ENCODE measurements at regions not wholly inside any gene's neighbourhood (a gene's known extent, or its start where the extent isn't known, plus 50 kb on each side); places are given as distances from the start of the nearest gene placed in this dataset.

GRCh38 chr13:76798037-76798436 lies 88.2 kb downstream of the KCTD12 start:
- TF ChIP-seq, protein P1, sequence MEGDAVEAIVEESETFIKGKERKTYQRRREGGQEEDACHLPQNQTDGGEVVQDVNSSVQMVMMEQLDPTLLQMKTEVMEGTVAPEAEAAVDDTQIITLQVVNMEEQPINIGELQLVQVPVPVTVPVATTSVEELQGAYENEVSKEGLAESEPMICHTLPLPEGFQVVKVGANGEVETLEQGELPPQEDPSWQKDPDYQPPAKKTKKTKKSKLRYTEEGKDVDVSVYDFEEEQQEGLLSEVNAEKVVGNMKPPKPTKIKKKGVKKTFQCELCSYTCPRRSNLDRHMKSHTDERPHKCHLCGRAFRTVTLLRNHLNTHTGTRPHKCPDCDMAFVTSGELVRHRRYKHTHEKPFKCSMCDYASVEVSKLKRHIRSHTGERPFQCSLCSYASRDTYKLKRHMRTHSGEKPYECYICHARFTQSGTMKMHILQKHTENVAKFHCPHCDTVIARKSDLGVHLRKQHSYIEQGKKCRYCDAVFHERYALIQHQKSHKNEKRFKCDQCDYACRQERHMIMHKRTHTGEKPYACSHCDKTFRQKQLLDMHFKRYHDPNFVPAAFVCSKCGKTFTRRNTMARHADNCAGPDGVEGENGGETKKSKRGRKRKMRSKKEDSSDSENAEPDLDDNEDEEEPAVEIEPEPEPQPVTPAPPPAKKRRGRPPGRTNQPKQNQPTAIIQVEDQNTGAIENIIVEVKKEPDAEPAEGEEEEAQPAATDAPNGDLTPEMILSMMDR (IDR thresholded peaks at IDR 0.05; ENCODE audit: low read depth, low read length), result no peak
- DNase-seq, result no peak

DNA sequence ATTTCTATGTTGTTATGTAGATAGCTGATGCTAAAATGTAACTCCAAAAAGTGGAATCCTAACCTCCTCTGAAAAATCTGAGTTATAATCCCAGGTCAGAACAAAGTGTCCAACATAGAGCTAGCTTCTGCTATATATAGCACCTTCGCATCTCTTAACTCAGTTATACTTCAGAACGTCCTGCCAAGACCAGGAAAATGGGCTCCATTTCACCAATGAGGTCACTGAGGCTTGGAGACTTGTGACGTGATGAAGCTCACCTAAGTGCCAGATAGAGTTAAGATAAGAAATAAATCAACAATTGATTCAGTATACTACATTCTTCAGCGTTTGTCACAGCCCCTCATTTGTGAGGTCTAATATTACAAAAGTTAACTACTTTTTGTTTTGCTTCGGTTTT lies 88.8 kb downstream of the KCTD12 start:
- TF ChIP-seq, protein P1 (IDR thresholded peaks at IDR 0.05; ENCODE audit: low read depth, low read length), result no peak
- Histone ChIP-seq H3K9me3 (no peaks in the 10 kb centered on the region), H3K4me3 (ENCODE audit: low read depth, low read length) (no peak overlapping the region), H3K27me3 (no peaks in the 10 kb centered on the region), H3K36me3 (no peaks in the 10 kb centered on the region), H3K4me1 (0 out of 2 replicates have a peak, but pooled peaks cover 2% of the 10 kb centered on the region)
- DNase-seq, result no peak

More at GRCh38 chr13:76798037-76798436, 88.2 kb downstream of the KCTD12 start:
- H3K27me3 ChIP-seq, result no peaks in the 10 kb centered on the region
- no peak overlapping the region for H3K4me3 ChIP-seq (ENCODE audit: low read depth, low read length)
- no peaks in the 10 kb centered on the region for H3K36me3 ChIP-seq
- H3K9me3 ChIP-seq, result no peaks in the 10 kb centered on the region
- H3K4me1 ChIP-seq, result 0 out of 2 replicates have a peak, but pooled peaks cover 2% of the 10 kb centered on the region

DNA sequence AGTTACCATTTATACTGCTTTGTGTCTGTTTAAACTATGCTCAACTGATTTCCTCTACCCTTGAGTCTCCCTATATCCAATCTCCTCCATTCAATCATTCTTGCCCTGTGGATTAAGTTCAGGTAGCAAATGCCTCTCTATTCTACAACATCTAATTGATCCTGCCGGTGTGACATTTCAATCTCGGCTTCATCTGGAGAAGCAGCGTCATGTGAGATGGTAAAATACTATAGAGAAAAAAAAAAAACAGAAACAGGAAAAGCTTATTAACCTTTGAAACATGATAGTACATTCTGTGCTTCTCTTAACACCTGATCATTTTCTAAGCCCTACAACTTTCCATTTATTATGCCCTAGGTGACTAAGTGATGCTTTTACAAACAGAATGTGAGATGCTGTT lies 89.4 kb downstream of the KCTD12 start:
- Histone ChIP-seq H3K9me3 (no peaks in the 10 kb centered on the region), H3K4me1 (0 out of 2 replicates have a peak, but pooled peaks cover 2% of the 10 kb centered on the region), H3K27me3 (no peaks in the 10 kb centered on the region), H3K4me3 (ENCODE audit: low read depth, low read length) (no peak overlapping the region), H3K36me3 (no peaks in the 10 kb centered on the region)
- TF ChIP-seq, protein P1 (IDR thresholded peaks at IDR 0.05; ENCODE audit: low read depth, low read length), result no peak
- DNase-seq, result no peak

- Histone ChIP-seq H3K4me1 (0 out of 2 replicates have a peak, but pooled peaks cover 2% of the 10 kb centered on the region), H3K9me3 (no peaks in the 10 kb centered on the region), H3K27me3 (no peaks in the 10 kb centered on the region), H3K36me3 (no peaks in the 10 kb centered on the region), H3K4me3 (ENCODE audit: low read depth, low read length) (no peak overlapping the region)
- DNase-seq, result no peak
- TF ChIP-seq, protein P1 (IDR thresholded peaks at IDR 0.05; ENCODE audit: low read depth, low read length), result no peak
Observed at GRCh38 chr13:76795701-76796695, 90.2 kb downstream of the KCTD12 start.

- no peak overlapping the region for H3K4me3 ChIP-seq (ENCODE audit: low read depth, low read length)
- TF ChIP-seq, protein P1 (IDR thresholded peaks at IDR 0.05; ENCODE audit: low read depth, low read length), result no peak
- DNase-seq, result no peak
Observed at GRCh38 chr13:76792731-76793347, 93.4 kb downstream of the KCTD12 start.

More at GRCh38 chr13:76792731-76793347, 93.4 kb downstream of the KCTD12 start:
- no peaks in the 10 kb centered on the region for H3K9me3 ChIP-seq
- no peaks in the 10 kb centered on the region for H3K27me3 ChIP-seq
- H3K36me3 ChIP-seq, result no peaks in the 10 kb centered on the region
- H3K4me1 ChIP-seq, result 0 out of 2 replicates have a peak, but pooled peaks cover 2% of the 10 kb centered on the region
